Tibial nerve (tissue), 4 donors: ENCODE measurements at regions not wholly inside any gene's neighbourhood (a gene's known extent, or its start where the extent isn't known, plus 50 kb on each side); places are given as distances from the start of the nearest gene placed in this dataset.

Experiments used
- DNase-seq, 2 donors: peaks; one replicate each; pipeline ENCODE4 v3.0.0-alpha.2; 2019; ENCODE audit warnings: low spot score in 2 of 2
- H3K27ac ChIP-seq, 4 donors: fragments of 200-600 bp; sonication (generic) in 3 of 4; one replicate each; pipeline ENCODE4 v1.5.1; 2017 to 2019; ENCODE audit warnings: mild to moderate bottlenecking in 1 of 4
- H3K27me3 ChIP-seq, 2 donors: fragments of 200-600 bp; sonication (generic) in 1 of 2; one replicate each; pipeline versions ENCODE4 v1.5.1 to v1.6.0; 2017 to 2019
- H3K36me3 ChIP-seq, 3 donors: fragments of 200-600 bp; sonication (generic); one replicate each; pipeline ENCODE4 v1.5.1; 2018 to 2019
- H3K4me1 ChIP-seq, 4 donors: fragments of 200-600 bp; sonication (generic) in 3 of 4; one replicate each; pipeline ENCODE4 v1.5.1; 2017 to 2019
- H3K4me3 ChIP-seq, 4 donors: fragments of 200-600 bp; sonication (generic) in 3 of 4; one replicate each; pipeline ENCODE4 v1.5.1; 2017 to 2019; ENCODE audit warnings: mild to moderate bottlenecking in 1 of 4, moderate library complexity in 1 of 4
- H3K9me3 ChIP-seq, 4 donors: fragments of 200-600 bp; sonication (generic) in 3 of 4; one replicate each; pipeline ENCODE4 v1.5.1; 2017 to 2019
- CTCF ChIP-seq, 5 experiments: fragments of 200-600 bp in 3 of 5; fragments of 450-650 bp in 2 of 5; sonication (generic) in 3 of 5; IDR thresholded peaks; one replicate each; pipeline ENCODE4 v1.5.1; 2016 to 2019; ENCODE audit warnings: antibody characterized with exemption in 5 of 5, mild to moderate bottlenecking in 3 of 5, moderate library complexity in 2 of 5
- EP300 ChIP-seq, 2 donors: sonication (generic); formaldehyde crosslinking; IDR thresholded peaks; one replicate each; pipeline ENCODE4 v1.6.1; 2017; ENCODE audit warnings: antibody characterized with exemption in 2 of 2, mild to moderate bottlenecking in 1 of 2
- POLR2A ChIP-seq, 2 donors: fragments of 450-650 bp; IDR thresholded peaks; one replicate each; pipeline ENCODE4 v1.6.1; 2017; ENCODE audit warnings: antibody characterized with exemption in 2 of 2, mild to moderate bottlenecking in 2 of 2, moderate library complexity in 2 of 2
- WGBS, 2 donors: methylation state at CpG; one replicate each; pipeline ENCODE4 v1.1.5; 2018; 5-methylcytosine and 5-hydroxymethylcytosine counted together

- H3K36me3 ChIP-seq = no peaks in the 10 kb centered on the region
- no peaks in the 10 kb centered on the region for H3K9me3 ChIP-seq
- no peaks in the 10 kb centered on the region for H3K4me1 ChIP-seq
- no peak overlapping the region for H3K4me3 ChIP-seq
- no peak for TF ChIP-seq EP300 (IDR thresholded peaks at IDR 0.05)
- no peak for TF ChIP-seq POLR2A (IDR thresholded peaks at IDR 0.05)
- no peak for TF ChIP-seq CTCF (IDR thresholded peaks at IDR 0.05)
- H3K27ac ChIP-seq = no peak overlapping the region
- no peaks in the 10 kb centered on the region for H3K27me3 ChIP-seq
- WGBS, 2 donors = 40 to 43% methylated on average over 2 of the region's 2 CpGs
- DNase-seq = no peak
Measured at GRCh38 chr3:182533394-182533793, 259.9 kb upstream of the ATP11B start.

- H3K27ac ChIP-seq = no peak overlapping the region
- WGBS, 2 donors = 82 to 83% methylated on average over 5 of the region's 5 CpGs
- no peak for DNase-seq
- TF ChIP-seq POLR2A (IDR thresholded peaks at IDR 0.05) (no peak), EP300 (IDR thresholded peaks at IDR 0.05) (no peak), CTCF (IDR thresholded peaks at IDR 0.05) (no peak)
- H3K4me3 ChIP-seq = no peak overlapping the region
- H3K9me3 ChIP-seq = no peaks in the 10 kb centered on the region
- H3K36me3 ChIP-seq = no peaks in the 10 kb centered on the region
- no peaks in the 10 kb centered on the region for H3K4me1 ChIP-seq
- no peaks in the 10 kb centered on the region for H3K27me3 ChIP-seq
Measured at GRCh38 chr3:182544542-182544941, 248.8 kb upstream of the ATP11B start.

- Histone ChIP-seq H3K9me3 (peaks cover 0 to 16% (median 4%) of the 10 kb centered on the region in 4 donors), H3K27ac (no peak overlapping the region), H3K4me3 (no peak overlapping the region), H3K27me3 (no peaks in the 10 kb centered on the region), H3K36me3 (no peaks in the 10 kb centered on the region), H3K4me1 (peaks cover 0 to 2% (median 0%) of the 10 kb centered on the region in 4 donors)
- 74 to 98% methylated on average over 2 of the region's 2 CpGs for WGBS, 2 donors
- DNase-seq = no peak
- TF ChIP-seq POLR2A (IDR thresholded peaks at IDR 0.05) (no peak), CTCF (IDR thresholded peaks at IDR 0.05) (no peak), EP300 (IDR thresholded peaks at IDR 0.05) (no peak)
Measured at GRCh38 chr3:182562274-182562673, 231.0 kb upstream of the ATP11B start.

- no peak overlapping the region for H3K4me3 ChIP-seq
- no peak for TF ChIP-seq CTCF (IDR thresholded peaks at IDR 0.05)
- TF ChIP-seq POLR2A (IDR thresholded peaks at IDR 0.05) = no peak
- TF ChIP-seq EP300 (IDR thresholded peaks at IDR 0.05) = no peak
- 63 to 75% methylated on average over 6 of the region's 6 CpGs for WGBS, 2 donors
- DNase-seq = no peak
- H3K36me3 ChIP-seq = no peaks in the 10 kb centered on the region
- H3K9me3 ChIP-seq = no peaks in the 10 kb centered on the region
- peaks cover 0 to 11% (median 0%) of the 10 kb centered on the region in 4 donors for H3K4me1 ChIP-seq
- no peak overlapping the region for H3K27ac ChIP-seq
- H3K27me3 ChIP-seq = no peaks in the 10 kb centered on the region
Measured at GRCh38 chr3:182565916-182566796, 227.1 kb upstream of the ATP11B start.

- no peak for TF ChIP-seq POLR2A (IDR thresholded peaks at IDR 0.05)
- TF ChIP-seq CTCF (IDR thresholded peaks at IDR 0.05) = no peak
- no peak for TF ChIP-seq EP300 (IDR thresholded peaks at IDR 0.05)
- Histone ChIP-seq H3K4me3 (no peak overlapping the region), H3K9me3 (peaks cover 0 to 6% (median 0%) of the 10 kb centered on the region in 4 donors), H3K36me3 (no peaks in the 10 kb centered on the region), H3K4me1 (peaks cover 0 to 11% (median 0%) of the 10 kb centered on the region in 4 donors), H3K27me3 (no peaks in the 10 kb centered on the region), H3K27ac (peak overlapping the region in 1 of 4 donors; percentile 15)
- DNase-seq = no peak
- 28 to 50% methylated on average over 1 of the region's 1 CpG for WGBS, 2 donors
Measured at GRCh38 chr3:182567700-182568099, 225.6 kb upstream of the ATP11B start.
